ENCODE measurements at regions not wholly inside any gene's neighbourhood (a gene's known extent, or its start where the extent isn't known, plus 50 kb on each side); places are given as distances from the start of the nearest gene placed in this dataset.

- no peak for ATAC-seq
- Histone ChIP-seq H3K27ac (no peak overlapping the region), H3K9me3 (no peaks in the 10 kb centered on the region), H3K4me1 (no peaks in the 10 kb centered on the region), H3K4me3 (no peak overlapping the region), H3K36me3 (replicated peaks in 1 of 2; ENCODE audit: insufficient read depth in 1 of 2, low read depth in 2 of 2) (no peaks in the 10 kb centered on the region), H3K27me3 (no peaks in the 10 kb centered on the region)
- TF ChIP-seq POLR2A (IDR thresholded peaks at IDR 0.05) (no peak), CTCF (IDR thresholded peaks at IDR 0.05) (no peak)
- intact Hi-C loops (cut with DNase I), result no loop called here
- DNase-seq, result no peak
- WGBS, 2 donors, result 95 to 97% methylated on average over 1 of the region's 1 CpG
Observed at GRCh38 chr3:190252080-190252479, 70.2 kb downstream of the CLDN1 start.

- ATAC-seq (no peak), DNase-seq (no peak)
- intact Hi-C loops (cut with DNase I), result no loop called here
- 81 to 89% methylated on average over 2 of the region's 2 CpGs for WGBS, 2 donors
- no peak overlapping the region for H3K4me3 ChIP-seq
- peaks cover 0 to 5% (median 0%) of the 10 kb centered on the region in 3 donors for H3K9me3 ChIP-seq
- H3K27ac ChIP-seq, result no peak overlapping the region
- H3K36me3 ChIP-seq (replicated peaks in 1 of 2; ENCODE audit: insufficient read depth in 1 of 2, low read depth in 2 of 2), result no peaks in the 10 kb centered on the region
- no peak for TF ChIP-seq CTCF (IDR thresholded peaks at IDR 0.05)
- no peak for TF ChIP-seq POLR2A (IDR thresholded peaks at IDR 0.05)
- H3K27me3 ChIP-seq, result no peaks in the 10 kb centered on the region
- no peaks in the 10 kb centered on the region for H3K4me1 ChIP-seq
Observed at GRCh38 chr3:190249414-190249813, 72.8 kb downstream of the CLDN1 start.

- ATAC-seq (no peak), DNase-seq (no peak)
- H3K27ac ChIP-seq, result no peak overlapping the region
- H3K27me3 ChIP-seq, result no peaks in the 10 kb centered on the region
- H3K4me3 ChIP-seq, result no peak overlapping the region
- no peaks in the 10 kb centered on the region for H3K36me3 ChIP-seq (replicated peaks in 1 of 2; ENCODE audit: insufficient read depth in 1 of 2, low read depth in 2 of 2)
- WGBS, 2 donors, result 63 to 66% methylated on average over 2 of the region's 2 CpGs
- no peak for TF ChIP-seq POLR2A (IDR thresholded peaks at IDR 0.05)
- TF ChIP-seq CTCF (IDR thresholded peaks at IDR 0.05), result no peak
- peaks cover 0 to 14% (median 0%) of the 10 kb centered on the region in 3 donors for H3K9me3 ChIP-seq
- H3K4me1 ChIP-seq, result no peaks in the 10 kb centered on the region
- intact Hi-C loops (cut with DNase I), result no loop called here
Observed at GRCh38 chr3:190242147-190242546, 80.1 kb downstream of the CLDN1 start.

- TF ChIP-seq CTCF (IDR thresholded peaks at IDR 0.05) (no peak), POLR2A (IDR thresholded peaks at IDR 0.05) (no peak)
- Histone ChIP-seq H3K27ac (no peak overlapping the region), H3K4me1 (no peaks in the 10 kb centered on the region), H3K27me3 (no peaks in the 10 kb centered on the region), H3K36me3 (replicated peaks in 1 of 2; ENCODE audit: insufficient read depth in 1 of 2, low read depth in 2 of 2) (no peaks in the 10 kb centered on the region), H3K9me3 (peaks cover 0 to 9% (median 0%) of the 10 kb centered on the region in 3 donors), H3K4me3 (no peak overlapping the region)
- DNase-seq (no peak), ATAC-seq (no peak)
- 63 to 77% methylated on average over 2 of the region's 2 CpGs for WGBS, 2 donors
- intact Hi-C loops (cut with DNase I), result no loop called here
Observed at GRCh38 chr3:190239325-190239724, 82.9 kb downstream of the CLDN1 start.

GRCh38 chr3:190238871-190239270, 83.4 kb downstream of the CLDN1 start:
- no peak for DNase-seq
- intact Hi-C loops (cut with DNase I), result no loop called here
- Histone ChIP-seq H3K27me3 (no peaks in the 10 kb centered on the region), H3K27ac (no peak overlapping the region), H3K4me3 (no peak overlapping the region), H3K4me1 (no peaks in the 10 kb centered on the region), H3K9me3 (peaks cover 0 to 9% (median 0%) of the 10 kb centered on the region in 3 donors), H3K36me3 (replicated peaks in 1 of 2; ENCODE audit: insufficient read depth in 1 of 2, low read depth in 2 of 2) (no peaks in the 10 kb centered on the region)
- no peak for ATAC-seq
- WGBS, 2 donors, result 82 to 87% methylated on average over 5 of the region's 5 CpGs
- TF ChIP-seq CTCF (IDR thresholded peaks at IDR 0.05) (no peak), POLR2A (IDR thresholded peaks at IDR 0.05) (no peak)
